Hepatocyte (in vitro differentiated cells): ENCODE measurements at regions not wholly inside any gene's neighbourhood (a gene's known extent, or its start where the extent isn't known, plus 50 kb on each side); places are given as distances from the start of the nearest gene placed in this dataset.

ENCODE experiments used
- DNase-seq: peaks from one replicate; pipeline ENCODE4 v3.0.0-alpha.2; 2016; ENCODE audit warnings: low spot score
- H2AFZ ChIP-seq: fragments of 200-600 bp; sonication (generic); 2 replicates; pipeline ENCODE4 v1.6.0; 2016; ENCODE audit warnings: antibody characterized with exemption, mild to moderate bottlenecking
- H3K27ac ChIP-seq: fragments of 200-600 bp; sonication (generic); 2 replicates; pipeline ENCODE4 v1.5.1; 2016; ENCODE audit warnings: mild to moderate bottlenecking
- H3K27me3 ChIP-seq: fragments of 200-600 bp; sonication (generic); 2 replicates; pipeline ENCODE4 v1.6.1; 2016
- H3K36me3 ChIP-seq: fragments of 200-600 bp; sonication (generic); replicated peaks from 2 replicates; pipeline ENCODE4 v1.5.1; 2016; ENCODE audit warnings: low read depth; ENCODE audit not compliant: insufficient read depth
- H3K4me1 ChIP-seq: fragments of 200-600 bp; sonication (generic); 2 replicates; pipeline ENCODE4 v1.5.1; 2016; ENCODE audit warnings: mild to moderate bottlenecking, moderate library complexity; ENCODE audit not compliant: insufficient read depth
- H3K4me2 ChIP-seq: fragments of 200-600 bp; sonication (generic); 2 replicates; pipeline ENCODE4 v1.6.0; 2016
- H3K4me3 ChIP-seq: fragments of 200-600 bp; sonication (generic); 2 replicates; pipeline ENCODE4 v1.5.1; 2016; ENCODE audit warnings: mild to moderate bottlenecking
- H3K79me2 ChIP-seq: fragments of 200-600 bp; sonication (generic); 2 replicates; pipeline ENCODE4 v1.6.0; 2017; ENCODE audit warnings: mild to moderate bottlenecking
- H3K9me2 ChIP-seq: fragments of 200-600 bp; sonication (generic); replicated peaks from 2 replicates; pipeline ENCODE4 v1.6.0; 2017; ENCODE audit warnings: mild to moderate bottlenecking; ENCODE audit not compliant: insufficient read depth
- H3K9me3 ChIP-seq: fragments of 200-600 bp; sonication (generic); 2 replicates; pipeline ENCODE4 v1.5.1; 2016; ENCODE audit warnings: low read depth, mild to moderate bottlenecking
- H4K20me1 ChIP-seq: fragments of 200-600 bp; sonication (generic); 2 replicates; pipeline ENCODE4 v1.6.0; 2016; ENCODE audit warnings: mild to moderate bottlenecking; ENCODE audit not compliant: insufficient read depth, poor library complexity, severe bottlenecking
- CTCF ChIP-seq: fragments of 200-600 bp; sonication (generic); IDR thresholded peaks from 2 replicates; pipeline ENCODE4 v1.5.1; 2016; ENCODE audit warnings: antibody characterized with exemption, mild to moderate bottlenecking; ENCODE audit not compliant: poor library complexity
- EZH2 ChIP-seq: fragments of 200-600 bp; sonication (generic); IDR thresholded peaks from 2 replicates; pipeline ENCODE4 v1.6.1; 2016; ENCODE audit warnings: antibody characterized with exemption, mild to moderate bottlenecking, borderline replicate concordance
- EZH2phosphoT487 ChIP-seq: fragments of 200-600 bp; sonication (generic); IDR thresholded peaks from one replicate; pipeline ENCODE4 v1.6.1; 2018; ENCODE audit warnings: antibody characterized with exemption, mild to moderate bottlenecking, low read depth, moderate library complexity; ENCODE audit not compliant: unreplicated experiment, severe bottlenecking
- WGBS: methylation state at CpG from one replicate; pipeline ENCODE4 v1.1.6; 2016; ENCODE audit warnings: low lambda C conversion rate; ENCODE audit errors: missing lambda C conversion rate; 5-methylcytosine and 5-hydroxymethylcytosine counted together

- H3K27me3 ChIP-seq: no peaks in the 10 kb centered on the region
- no peaks in the 10 kb centered on the region for H3K79me2 ChIP-seq
Observed at GRCh38 chr2:58585233-58585632, 344.1 kb upstream of the FANCL start.

GRCh38 chr2:58584606-58585118, 343.5 kb upstream of the FANCL start:
- Histone ChIP-seq H3K79me2 (no peaks in the 10 kb centered on the region), H3K27ac (no peak overlapping the region), H2AFZ (no peak overlapping the region), H3K4me1 (no peaks in the 10 kb centered on the region), H3K4me3 (no peak overlapping the region), H3K4me2 (no peak overlapping the region), H3K9me2 (no peaks in the 10 kb centered on the region), H4K20me1 (no peaks in the 10 kb centered on the region), H3K36me3 (no peaks in the 10 kb centered on the region), H3K27me3 (no peaks in the 10 kb centered on the region), H3K9me3 (no peaks in the 10 kb centered on the region)
- no peak for DNase-seq
- TF ChIP-seq EZH2: no peak
- TF ChIP-seq CTCF: no peak
- TF ChIP-seq EZH2phosphoT487: no peak
- whole genome bisulfite sequencing: 94% methylated on average over 4 of the region's 4 CpGs

More at GRCh38 chr2:58585233-58585632, 344.1 kb upstream of the FANCL start:
- Histone ChIP-seq H2AFZ (no peak overlapping the region), H4K20me1 (no peaks in the 10 kb centered on the region), H3K27ac (no peak overlapping the region), H3K4me2 (no peak overlapping the region), H3K4me1 (no peaks in the 10 kb centered on the region), H3K9me3 (no peaks in the 10 kb centered on the region), H3K36me3 (no peaks in the 10 kb centered on the region), H3K9me2 (no peaks in the 10 kb centered on the region), H3K4me3 (no peak overlapping the region)
- no peak for DNase-seq
- TF ChIP-seq EZH2phosphoT487: no peak
- no peak for TF ChIP-seq CTCF
- no peak for TF ChIP-seq EZH2
- 98% methylated on average over 5 of the region's 5 CpGs for WGBS

- Histone ChIP-seq H3K9me2 (no peaks in the 10 kb centered on the region), H3K36me3 (no peaks in the 10 kb centered on the region), H3K4me2 (no peak overlapping the region), H2AFZ (no peak overlapping the region), H3K4me3 (no peak overlapping the region), H3K79me2 (no peaks in the 10 kb centered on the region), H3K9me3 (no peaks in the 10 kb centered on the region), H3K4me1 (no peaks in the 10 kb centered on the region), H3K27ac (no peak overlapping the region), H4K20me1 (no peaks in the 10 kb centered on the region), H3K27me3 (no peaks in the 10 kb centered on the region)
- DNase-seq: no peak
- no peak for TF ChIP-seq EZH2phosphoT487
- no peak for TF ChIP-seq CTCF
- TF ChIP-seq EZH2: no peak
- 98% methylated on average over 2 of the region's 2 CpGs for WGBS
Observed at GRCh38 chr2:58578276-58578675, 337.2 kb upstream of the FANCL start.

- Histone ChIP-seq H3K4me2 (no peak overlapping the region), H3K9me2 (no peaks in the 10 kb centered on the region), H3K27me3 (no peaks in the 10 kb centered on the region), H3K4me1 (no peaks in the 10 kb centered on the region), H2AFZ (no peak overlapping the region), H3K36me3 (no peaks in the 10 kb centered on the region), H4K20me1 (no peaks in the 10 kb centered on the region), H3K9me3 (no peaks in the 10 kb centered on the region), H3K79me2 (no peaks in the 10 kb centered on the region), H3K27ac (no peak overlapping the region), H3K4me3 (no peak overlapping the region)
- WGBS: 91% methylated on average over 4 of the region's 4 CpGs
- no peak for DNase-seq
- TF ChIP-seq CTCF (no peak), EZH2phosphoT487 (no peak)
Observed at GRCh38 chr2:58574873-58575272, 333.7 kb upstream of the FANCL start.
